Colonic mucosa (tissue), 4 donors: ENCODE measurements at regions not wholly inside any gene's neighbourhood (a gene's known extent, or its start where the extent isn't known, plus 50 kb on each side); places are given as distances from the start of the nearest gene placed in this dataset.

Experiments used
- DNase-seq: peaks from one replicate; pipeline ENCODE4 v3.0.0-alpha.2; 2020
- H3K27ac ChIP-seq: fragments of 200-600 bp; one replicate; pipeline ENCODE4 v1.8.0; 2021
- H3K27me3 ChIP-seq: fragments of 200-600 bp; one replicate; pipeline ENCODE4 v1.8.0; 2021
- H3K36me3 ChIP-seq: fragments of 200-600 bp; one replicate; pipeline ENCODE4 v1.8.0; 2021
- H3K4me1 ChIP-seq: fragments of 200-600 bp; one replicate; pipeline ENCODE4 v1.8.0; 2021; ENCODE audit warnings: mild to moderate bottlenecking
- H3K4me3 ChIP-seq: fragments of 200-600 bp; one replicate; pipeline ENCODE4 v1.8.0; 2021
- H3K9ac ChIP-seq, 2 donors: one replicate each; pipeline ENCODE4 v1.7.0; 2013; ENCODE audit warnings: control low read depth in 2 of 2, low read depth in 2 of 2, low read length in 2 of 2
- H3K9me3 ChIP-seq: fragments of 200-600 bp; one replicate; pipeline ENCODE4 v1.8.0; 2021
- intact Hi-C: fragments of 100-400 bp; cut with DNase I; formaldehyde crosslinking; loops from one replicate; pipeline ENCODE4 v1.14.1; 2022
- TF ChIP-seq, protein P1 (sequence below): fragments of 200-600 bp; IDR thresholded peaks from one replicate; pipeline ENCODE4 v1.8.0; 2022; ENCODE audit warnings: antibody characterized with exemption, mild to moderate bottlenecking
- donor health status: healthy.
- donor health status: DM: no; HTN: no; CAD: no.
- donor health status: DM: no; HTN: no; CAD: no.

DNA sequence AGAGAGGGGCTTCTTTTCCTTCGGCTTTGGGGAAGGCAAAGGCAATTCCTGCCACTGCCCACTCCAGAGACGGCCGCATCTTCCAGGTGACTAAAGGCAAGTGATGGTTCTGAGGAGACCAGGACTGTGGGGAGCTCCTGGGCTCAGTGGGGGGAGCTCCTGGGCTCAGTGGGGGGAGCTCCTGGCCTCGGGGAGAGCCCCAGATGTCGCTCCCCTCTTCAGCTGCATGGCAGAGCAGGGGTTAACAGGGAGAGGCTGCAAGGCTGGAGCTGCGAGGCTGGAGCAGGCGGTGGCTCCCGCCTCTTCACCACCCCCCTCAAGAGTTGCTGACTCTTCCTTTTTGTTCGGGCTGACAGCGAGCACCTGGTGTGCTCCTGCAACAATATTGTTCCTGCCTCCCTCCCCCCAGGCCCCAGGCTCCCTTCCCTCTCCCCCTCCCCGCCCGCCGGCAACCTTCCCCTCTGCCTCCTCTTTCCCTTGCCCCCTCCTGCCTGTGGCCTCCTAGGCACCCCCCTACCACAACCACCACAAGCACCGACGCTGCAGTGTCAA, 56.3 kb upstream of the LBX1 start:
- Histone ChIP-seq H3K36me3 (no peaks in the 10 kb centered on the region), H3K9ac (no peak overlapping the region), H3K4me1 (no peaks in the 10 kb centered on the region), H3K27ac (no peak overlapping the region), H3K9me3 (no peaks in the 10 kb centered on the region), H3K27me3 (peaks cover 53% of the 10 kb centered on the region), H3K4me3 (no peak overlapping the region)
- TF ChIP-seq, protein P1, sequence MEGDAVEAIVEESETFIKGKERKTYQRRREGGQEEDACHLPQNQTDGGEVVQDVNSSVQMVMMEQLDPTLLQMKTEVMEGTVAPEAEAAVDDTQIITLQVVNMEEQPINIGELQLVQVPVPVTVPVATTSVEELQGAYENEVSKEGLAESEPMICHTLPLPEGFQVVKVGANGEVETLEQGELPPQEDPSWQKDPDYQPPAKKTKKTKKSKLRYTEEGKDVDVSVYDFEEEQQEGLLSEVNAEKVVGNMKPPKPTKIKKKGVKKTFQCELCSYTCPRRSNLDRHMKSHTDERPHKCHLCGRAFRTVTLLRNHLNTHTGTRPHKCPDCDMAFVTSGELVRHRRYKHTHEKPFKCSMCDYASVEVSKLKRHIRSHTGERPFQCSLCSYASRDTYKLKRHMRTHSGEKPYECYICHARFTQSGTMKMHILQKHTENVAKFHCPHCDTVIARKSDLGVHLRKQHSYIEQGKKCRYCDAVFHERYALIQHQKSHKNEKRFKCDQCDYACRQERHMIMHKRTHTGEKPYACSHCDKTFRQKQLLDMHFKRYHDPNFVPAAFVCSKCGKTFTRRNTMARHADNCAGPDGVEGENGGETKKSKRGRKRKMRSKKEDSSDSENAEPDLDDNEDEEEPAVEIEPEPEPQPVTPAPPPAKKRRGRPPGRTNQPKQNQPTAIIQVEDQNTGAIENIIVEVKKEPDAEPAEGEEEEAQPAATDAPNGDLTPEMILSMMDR: no peak
- DNase-seq: no peak
- intact Hi-C loops: no loop called here

DNA sequence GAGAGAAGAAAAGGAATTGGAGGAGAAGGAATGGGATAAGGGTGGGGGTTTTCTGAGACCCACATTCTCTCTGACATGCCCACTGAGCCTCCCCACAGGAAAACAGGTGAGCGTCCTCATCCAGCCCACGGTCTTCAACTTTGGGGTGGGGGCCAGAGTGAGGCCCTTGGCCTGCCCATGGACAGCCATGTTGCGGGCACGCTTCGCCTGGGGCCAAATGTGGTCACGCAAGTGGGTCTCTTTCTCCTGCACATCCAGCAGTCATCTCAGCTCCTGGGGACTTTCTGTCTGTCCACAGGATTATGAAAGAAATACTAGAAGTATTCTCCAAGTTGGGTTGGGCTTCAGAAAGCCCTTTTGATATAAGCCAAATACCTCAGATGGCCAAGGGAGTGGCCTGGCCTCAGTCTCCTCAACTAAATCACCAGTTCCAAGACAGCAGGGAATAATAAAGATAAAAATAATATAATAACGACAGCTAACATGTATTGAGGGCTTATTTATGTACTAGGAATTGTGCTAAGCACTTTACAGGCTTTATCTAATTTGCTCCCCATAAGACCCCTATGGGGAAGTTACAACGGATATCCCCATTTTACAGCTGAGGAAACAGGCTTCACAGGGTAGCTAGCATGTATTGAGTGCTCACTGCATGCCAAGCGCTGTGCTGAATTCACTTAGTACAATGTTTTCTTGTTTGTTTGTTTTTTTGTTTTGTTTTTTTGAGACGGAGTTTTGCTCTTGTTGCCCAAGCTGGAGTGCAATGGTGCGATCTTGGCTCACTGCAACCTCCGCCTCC, 57.2 kb upstream of the LBX1 start:
- H3K27me3 ChIP-seq: peaks cover 61% of the 10 kb centered on the region
- TF ChIP-seq, protein P1: no peak

DNA sequence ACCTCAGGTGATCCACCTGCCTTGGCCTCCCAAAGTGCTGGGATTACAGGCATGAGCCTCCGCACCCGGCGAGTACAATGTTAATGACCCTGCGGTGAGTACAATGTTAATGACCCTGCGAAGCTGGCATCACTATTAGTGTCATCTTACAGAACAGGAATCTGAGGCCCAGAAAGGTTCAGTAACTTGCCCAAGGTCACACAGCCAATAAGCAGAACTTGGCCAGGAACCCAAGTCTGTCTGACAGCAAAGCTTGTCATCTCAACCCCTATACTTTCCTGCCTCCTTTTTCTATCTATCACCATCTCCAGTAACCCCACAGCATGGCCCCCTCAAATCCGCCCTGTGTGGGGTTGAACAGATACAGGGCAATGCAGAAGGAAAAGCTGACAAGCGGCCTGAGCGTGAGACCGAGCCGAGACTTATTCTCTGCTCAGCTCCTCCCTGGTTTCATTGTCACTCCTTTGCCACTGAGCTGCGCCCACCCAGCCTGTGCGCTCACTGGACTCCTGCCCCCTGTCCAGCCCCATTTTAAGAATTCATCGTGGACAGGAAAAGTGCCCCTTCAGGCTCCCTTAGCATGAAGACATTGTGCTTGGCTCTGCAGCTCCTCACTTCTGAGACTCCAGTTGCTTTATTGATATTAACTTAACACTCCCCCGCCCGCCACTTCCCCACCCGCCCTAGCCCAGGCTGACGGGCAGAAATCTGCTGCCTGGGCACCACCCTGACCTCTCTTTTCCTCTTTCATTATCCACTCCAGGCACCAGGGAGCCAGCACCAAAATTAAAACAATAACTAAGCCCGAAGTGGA, 58.1 kb upstream of the LBX1 start:
- Histone ChIP-seq H3K4me1 (peaks cover 5% of the 10 kb centered on the region), H3K9me3 (no peaks in the 10 kb centered on the region), H3K27ac (no peak overlapping the region), H3K9ac (no peak overlapping the region), H3K36me3 (no peaks in the 10 kb centered on the region), H3K4me3 (no peak overlapping the region), H3K27me3 (peaks cover 66% of the 10 kb centered on the region)
- TF ChIP-seq, protein P1: no peak
- intact Hi-C loops: no loop called here
- no peak for DNase-seq

More for the DNA sequence above, 57.2 kb upstream of the LBX1 start:
- no peak for DNase-seq
- Histone ChIP-seq H3K36me3 (no peaks in the 10 kb centered on the region), H3K9ac (no peak overlapping the region), H3K4me3 (no peak overlapping the region), H3K4me1 (no peaks in the 10 kb centered on the region), H3K9me3 (no peaks in the 10 kb centered on the region), H3K27ac (no peak overlapping the region)
- intact Hi-C loops: no loop called here

DNA sequence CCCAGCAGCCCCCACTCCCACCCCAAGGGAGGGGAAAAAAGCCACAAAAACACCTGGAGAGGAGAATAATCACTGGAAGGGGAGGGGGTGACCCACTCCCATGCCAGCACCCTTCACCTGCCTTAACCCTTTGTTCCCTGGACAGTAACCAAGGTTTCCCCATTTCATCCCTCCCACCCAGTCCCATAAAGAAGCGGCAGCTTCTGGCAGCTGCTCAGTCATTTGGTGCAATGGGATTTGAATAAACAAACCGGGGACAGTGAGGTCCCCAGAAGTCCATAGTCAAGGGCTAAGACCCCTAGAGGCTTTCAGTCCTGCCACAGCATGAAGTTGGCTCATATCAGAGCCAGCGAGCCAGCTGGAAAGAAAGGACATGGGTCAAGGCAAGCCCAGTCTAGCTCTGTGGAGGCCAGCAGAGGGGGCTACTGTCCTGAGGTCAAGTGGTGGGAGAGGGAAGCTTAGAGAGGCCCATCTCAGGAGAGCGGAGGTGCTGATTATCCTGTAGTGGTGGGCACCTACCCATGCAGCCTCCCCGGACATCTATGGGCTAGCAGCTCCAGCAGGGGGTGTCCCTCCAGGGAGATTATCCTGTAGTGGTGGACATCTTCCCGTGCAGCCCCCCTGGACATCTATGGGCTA, 58.9 kb upstream of the LBX1 start:
- Histone ChIP-seq H3K27me3 (peaks cover 67% of the 10 kb centered on the region), H3K9me3 (no peaks in the 10 kb centered on the region), H3K9ac (no peak overlapping the region), H3K4me1 (peaks cover 5% of the 10 kb centered on the region), H3K36me3 (no peaks in the 10 kb centered on the region), H3K27ac (no peak overlapping the region), H3K4me3 (no peak overlapping the region)
- TF ChIP-seq, protein P1: no peak
- intact Hi-C loops: no loop called here
- DNase-seq: no peak

DNA sequence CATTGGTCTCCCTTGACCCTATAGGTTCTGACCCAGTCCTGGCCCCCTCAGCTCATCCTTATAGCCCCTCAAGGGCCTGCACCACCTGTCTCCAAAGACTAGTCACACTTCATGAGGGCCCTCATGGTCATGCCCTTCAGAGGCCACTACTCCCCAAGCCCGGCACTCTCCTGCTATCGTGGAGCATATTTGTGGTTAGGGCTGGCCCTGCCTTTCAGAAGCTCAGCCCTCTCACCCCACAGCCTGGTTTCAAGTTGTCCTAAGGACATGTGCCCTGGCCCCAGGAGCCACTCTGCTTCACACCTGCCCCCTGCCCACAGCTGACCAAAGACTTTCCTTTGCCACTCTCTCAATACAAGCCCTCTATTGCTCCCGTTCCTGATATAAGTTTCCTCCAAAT, 60.3 kb upstream of the LBX1 start:
- no peak overlapping the region for H3K27ac ChIP-seq
- no peak overlapping the region for H3K4me3 ChIP-seq
- peaks cover 66% of the 10 kb centered on the region for H3K27me3 ChIP-seq
- H3K36me3 ChIP-seq: no peaks in the 10 kb centered on the region
- TF ChIP-seq, protein P1: no peak
- DNase-seq: no peak
- intact Hi-C loops: no loop called here
- no peaks in the 10 kb centered on the region for H3K9me3 ChIP-seq
- H3K9ac ChIP-seq: no peak overlapping the region
- peaks cover 5% of the 10 kb centered on the region for H3K4me1 ChIP-seq
